GM21447 (cell line): ENCODE measurements at regions not wholly inside any gene's neighbourhood (a gene's known extent, or its start where the extent isn't known, plus 50 kb on each side); places are given as distances from the start of the nearest gene placed in this dataset.
"Not testable (repeated sequence)": the region's sequence is repeated elsewhere in the genome, so short reads cannot be mapped to it uniquely, and the experiment has no call there.

Source experiments
- ATAC-seq: cut with Tn5 transposase; IDR thresholded peaks from one replicate; pipeline ENCODE4 v1.9.1; 2021; ENCODE audit not compliant: unreplicated experiment

DNA sequence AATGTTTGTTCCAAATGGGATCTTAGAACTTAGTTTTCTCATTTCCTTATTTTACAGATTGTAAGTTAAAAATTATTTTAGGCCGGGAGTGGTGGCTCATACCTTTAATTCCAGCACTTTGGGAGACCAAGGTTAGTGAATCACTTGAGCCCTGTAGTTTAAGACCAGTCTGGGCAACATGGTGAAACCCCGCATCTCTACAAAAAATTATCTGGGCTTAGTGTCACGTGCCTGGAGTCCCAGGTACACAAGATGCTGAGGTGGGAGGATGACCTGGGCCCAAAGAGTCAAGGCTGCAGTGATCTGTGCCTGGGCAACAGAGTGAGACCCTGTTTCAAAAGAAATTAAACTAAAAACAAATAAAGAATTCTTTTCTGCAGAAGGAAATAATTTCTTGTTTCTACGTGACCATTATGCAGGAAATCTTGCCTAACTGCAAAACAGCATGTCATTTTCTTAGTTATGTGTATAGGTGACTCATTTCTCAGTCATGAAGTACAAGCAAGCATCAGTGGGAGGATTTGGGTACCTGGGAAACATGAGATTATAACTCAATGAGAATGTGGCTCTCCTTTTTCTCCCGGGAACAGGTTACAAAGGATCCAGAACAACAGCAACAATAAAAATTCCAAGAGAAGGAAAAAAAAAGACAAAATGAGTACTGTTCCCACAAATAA, 375.1 kb upstream of the ST8SIA4 start:
- ATAC-seq = no peak

DNA sequence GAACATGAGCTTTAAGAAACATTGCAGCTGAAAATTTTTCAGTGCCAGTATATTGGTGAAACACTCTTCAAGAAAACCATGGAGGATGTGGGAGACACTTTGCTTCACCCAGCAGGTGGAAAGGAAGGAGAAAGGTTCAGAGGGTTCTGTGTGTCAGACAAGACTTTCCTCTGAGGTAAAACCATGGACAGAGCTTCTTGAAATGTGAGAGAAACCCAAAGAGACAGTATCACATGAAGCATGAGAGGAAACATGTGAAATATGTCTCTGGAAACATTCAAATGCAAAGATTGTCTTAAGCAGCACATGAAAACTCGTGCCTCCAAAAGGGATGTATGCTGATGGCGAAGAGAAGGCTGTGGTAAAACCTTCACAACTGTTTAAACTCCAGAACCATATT, 368.9 kb upstream of the ST8SIA4 start:
- no peak for ATAC-seq

DNA sequence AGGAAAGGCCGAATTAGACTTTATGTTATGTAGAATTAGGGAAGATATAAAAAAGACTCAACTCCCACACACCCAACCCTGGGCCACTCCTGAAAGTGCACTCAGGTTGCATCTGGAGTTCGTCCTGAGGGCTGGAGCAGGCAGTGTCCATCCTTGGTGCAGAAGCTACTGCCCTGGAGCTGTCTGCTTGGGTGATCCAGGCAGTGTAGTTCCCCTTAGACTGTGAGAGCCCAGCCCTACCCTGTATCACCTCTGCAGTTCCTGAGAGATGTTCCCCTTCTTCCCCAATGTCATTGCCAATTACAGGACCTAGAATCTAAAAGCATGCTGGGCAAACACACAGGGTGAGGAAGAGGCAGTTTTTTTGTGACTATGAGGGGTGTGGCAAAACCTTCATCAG, 368.3 kb upstream of the ST8SIA4 start:
- ATAC-seq = no peak

DNA sequence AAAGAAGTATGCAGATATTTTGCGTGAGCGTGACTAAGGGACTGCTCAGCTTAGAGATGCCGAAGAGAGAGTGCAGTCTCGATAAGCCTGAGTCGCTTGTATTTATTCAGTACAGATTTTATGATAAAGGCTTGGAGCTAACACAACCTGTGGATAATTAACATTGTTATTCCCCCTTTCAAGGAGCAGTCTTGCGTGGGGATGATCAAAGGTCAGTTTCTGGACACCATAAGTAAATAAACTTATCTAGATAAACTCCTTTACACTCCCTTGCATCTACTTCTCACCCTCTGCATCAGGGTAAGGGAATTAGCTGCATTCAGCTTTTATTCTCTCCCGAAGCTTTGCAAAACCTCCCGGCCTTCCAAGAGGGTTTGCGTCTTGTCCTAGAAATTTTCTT, 357.8 kb upstream of the ST8SIA4 start:
- ATAC-seq = no peak

DNA sequence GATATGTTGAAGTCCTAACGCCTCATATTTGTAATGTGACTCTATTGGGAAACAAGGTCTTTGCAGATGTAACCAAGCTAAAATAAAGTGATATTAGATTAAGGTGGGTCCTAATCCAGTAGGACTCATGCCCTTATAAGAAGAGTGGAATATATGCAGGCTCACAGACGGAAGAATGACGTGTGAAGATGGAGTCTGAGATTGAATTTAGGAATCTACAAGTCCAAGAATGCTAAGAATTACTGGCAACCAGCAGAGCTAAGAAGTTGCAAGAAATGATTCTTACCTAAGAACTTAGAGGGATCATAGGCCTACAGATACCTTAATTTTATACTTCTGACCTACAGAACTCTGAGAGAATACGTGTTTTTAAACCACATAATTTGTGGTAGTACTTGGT, 350.0 kb upstream of the ST8SIA4 start:
- no peak for ATAC-seq

DNA sequence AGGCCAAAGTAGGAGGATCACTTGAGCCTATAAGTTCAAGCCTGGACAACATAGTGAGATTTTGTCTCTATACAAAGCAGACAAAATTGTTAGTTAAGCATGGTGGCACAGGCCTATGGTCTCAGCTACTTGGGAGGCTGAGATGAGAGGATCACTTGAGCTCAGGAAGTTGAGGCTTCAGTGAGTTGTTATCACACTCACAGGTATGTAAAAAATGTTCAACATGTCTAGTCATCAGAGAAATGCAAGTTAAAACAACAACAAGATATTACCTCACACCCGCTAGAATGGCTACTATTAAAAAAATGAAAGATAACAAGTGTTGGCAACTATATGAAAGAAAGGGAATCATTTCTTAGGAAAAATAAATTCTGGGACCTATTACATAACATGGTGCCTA, 341.5 kb upstream of the ST8SIA4 start:
- ATAC-seq = no peak

DNA sequence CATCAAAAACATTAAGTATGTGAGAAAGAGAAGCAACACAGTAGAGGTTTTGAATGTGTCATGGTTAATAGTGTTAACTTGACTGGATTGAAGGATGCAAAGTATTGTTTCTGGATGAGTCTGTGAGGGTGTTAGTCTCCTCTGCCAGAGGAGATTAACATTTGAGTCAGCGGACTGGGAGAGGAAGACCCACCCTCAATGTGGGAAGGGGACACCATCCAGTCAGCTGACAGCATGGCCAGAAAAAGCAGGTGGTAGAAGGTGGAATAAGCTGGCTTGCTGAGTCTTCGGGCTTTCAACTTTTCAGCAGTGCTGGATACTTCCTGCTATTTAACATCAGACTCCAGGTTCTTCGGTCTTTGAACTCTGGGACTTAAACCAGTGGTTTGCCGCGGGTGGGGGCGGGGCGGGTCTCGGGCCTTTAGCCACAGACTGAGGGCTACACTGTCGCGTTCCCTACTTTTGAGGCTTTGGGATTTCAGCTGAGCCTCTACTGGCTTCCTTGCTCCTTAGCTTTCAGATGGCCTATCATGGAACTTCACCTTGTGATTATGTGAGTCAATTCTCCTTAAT, 309.9 kb upstream of the ST8SIA4 start:
- ATAC-seq = no peak

DNA sequence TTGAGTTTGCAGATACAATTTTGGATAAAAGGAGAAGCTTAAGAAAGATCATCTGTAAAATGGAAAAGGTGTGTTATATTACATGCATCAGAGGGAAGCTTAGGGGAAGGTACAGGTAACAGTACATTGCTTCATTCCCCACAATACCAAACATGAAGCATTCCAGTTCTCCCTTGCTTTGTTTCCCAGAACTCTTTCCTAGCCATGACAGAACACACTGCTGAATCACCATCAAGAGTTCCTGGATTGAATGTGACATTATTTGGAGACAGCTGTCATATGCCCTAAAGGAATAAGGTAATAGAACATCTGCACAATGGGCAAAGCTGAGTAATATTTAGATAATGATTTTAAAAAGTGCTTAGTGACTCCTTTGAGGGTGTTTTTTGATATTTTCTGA, 303.5 kb upstream of the ST8SIA4 start:
- no peak for ATAC-seq

DNA sequence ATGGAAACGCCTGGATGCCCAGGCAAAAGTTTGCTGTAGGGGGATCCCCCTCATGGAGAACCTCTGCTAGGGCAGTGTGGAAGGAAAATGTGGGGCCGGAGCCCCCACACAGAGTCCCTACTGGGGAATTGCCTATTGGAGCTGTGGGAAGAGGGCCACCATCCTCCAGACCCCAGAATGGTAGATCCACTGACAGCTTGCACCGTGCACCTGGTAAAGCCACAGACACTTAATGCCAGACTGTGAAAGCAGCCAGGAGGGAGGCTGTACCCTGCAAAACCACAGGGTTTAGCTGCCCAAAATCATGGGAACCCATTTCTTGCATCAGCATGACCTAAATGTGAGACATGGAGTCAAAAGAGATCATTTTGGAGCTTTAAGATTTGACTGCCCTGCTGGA, 302.0 kb upstream of the ST8SIA4 start:
- ATAC-seq = not testable (repeated sequence)

DNA sequence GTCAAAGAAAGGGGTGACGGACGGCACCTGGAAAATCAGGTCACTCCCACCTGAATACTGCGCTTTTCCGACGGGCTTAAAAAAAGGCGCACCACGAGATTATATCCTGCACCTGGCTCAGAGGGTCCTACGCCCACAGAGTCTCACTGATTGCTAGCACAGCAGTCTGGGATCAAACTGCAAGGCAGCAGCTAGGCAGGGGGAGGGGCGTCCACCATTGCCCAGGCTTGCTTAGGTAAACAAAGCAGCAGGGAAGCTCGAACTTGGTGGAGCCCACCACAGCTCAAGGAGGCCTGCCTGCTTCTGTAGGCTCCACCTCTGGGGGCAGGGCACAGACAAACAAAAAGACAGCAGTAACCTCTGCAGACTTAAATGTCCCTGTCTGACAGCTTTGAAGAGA, 277.3 kb upstream of the ST8SIA4 start:
- ATAC-seq = not testable (repeated sequence)

DNA sequence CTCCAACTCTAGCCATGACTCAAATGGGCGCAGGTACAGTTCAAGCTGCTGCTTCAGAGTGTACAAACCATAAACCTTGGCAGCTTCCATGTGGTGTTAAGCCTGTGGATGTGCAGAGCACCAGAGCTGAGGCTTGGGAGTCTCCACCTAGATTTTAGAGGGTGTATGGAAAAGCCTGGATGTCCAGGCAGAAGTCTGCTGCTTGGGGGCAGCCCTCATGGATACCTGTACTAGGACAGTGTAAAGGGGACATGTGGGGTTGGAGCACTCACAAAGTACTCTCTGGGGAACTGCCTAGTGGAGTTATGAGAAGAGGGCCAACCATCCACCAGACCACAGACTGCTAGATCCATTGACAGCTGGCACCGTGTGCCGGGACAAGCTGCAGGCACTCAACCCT, 273.5 kb upstream of the ST8SIA4 start:
- ATAC-seq = no peak

DNA sequence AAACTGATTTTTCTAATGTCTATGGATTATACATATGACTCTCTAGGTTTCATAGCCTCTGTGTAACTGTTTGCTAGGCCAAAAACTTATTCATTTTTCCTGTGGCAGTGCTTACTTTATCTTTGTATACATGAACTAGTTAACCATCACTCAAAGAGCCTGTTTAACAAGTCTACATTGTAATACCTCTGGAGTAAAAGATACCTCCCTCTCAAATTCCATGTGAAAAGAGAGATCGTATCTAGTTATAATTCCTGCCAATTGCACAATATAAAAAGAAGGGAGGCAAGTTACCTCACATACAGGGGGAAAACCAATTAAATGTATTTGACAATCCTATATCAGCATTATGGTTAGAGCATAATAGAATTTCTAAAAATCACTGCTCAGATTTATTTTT, 271.9 kb upstream of the ST8SIA4 start:
- no peak for ATAC-seq

DNA sequence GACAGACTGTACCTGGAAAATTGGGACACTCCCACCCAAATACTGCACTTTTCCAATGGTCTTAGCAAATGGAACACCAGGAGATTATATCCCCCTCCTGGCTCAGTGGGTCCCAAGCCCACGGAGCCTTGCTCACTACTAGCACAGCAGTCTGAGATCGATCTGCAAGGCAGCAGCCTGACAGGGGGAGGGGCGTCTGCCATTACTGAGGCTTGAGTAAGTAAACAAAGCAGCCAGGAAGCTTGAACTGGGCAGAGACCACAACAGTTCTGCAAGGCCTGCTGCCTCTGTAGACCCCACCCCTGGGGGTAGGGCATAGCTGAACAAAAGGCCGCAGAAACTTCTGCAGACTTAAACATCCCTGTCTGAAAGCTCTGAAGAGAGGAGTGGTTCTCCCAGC, 260.0 kb upstream of the ST8SIA4 start:
- ATAC-seq = no peak

DNA sequence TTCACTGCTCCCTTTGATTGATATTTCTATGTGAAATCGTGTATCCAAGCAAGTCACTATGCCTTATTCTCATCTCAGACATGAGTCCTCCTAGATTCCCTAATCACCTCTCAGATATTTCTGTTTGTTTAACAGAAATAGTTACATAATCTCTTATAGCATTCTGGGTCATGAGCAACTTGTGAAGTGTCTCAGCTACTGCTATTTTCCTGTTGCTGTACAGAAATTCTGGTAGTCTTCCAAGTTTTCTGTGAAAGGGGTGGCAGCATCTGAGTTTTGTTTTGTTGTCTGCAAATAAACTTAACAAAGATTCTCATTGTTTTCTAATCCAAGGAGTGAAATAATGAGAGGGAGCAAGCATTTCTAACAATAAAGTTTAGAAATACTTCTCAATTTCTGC, 256.9 kb upstream of the ST8SIA4 start:
- no peak for ATAC-seq

DNA sequence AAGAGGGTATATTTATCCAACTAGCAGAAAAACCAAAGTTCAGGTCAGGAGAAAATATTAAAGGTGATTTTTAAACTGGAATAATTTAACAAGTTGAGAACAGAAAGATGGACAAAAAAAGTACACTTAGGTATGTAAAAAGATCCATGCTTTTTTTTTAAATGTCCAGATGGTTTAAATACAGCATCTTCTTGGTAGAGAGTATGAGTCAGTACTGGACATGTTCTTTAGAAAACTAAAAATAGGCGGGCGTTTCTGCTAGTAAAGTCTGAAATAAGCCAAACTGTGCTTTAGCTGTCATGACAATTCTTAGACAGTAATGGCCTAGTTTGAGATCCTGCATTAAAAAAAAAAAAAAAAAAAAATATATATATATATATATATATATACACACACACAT, 255.9 kb upstream of the ST8SIA4 start:
- ATAC-seq = no peak

DNA sequence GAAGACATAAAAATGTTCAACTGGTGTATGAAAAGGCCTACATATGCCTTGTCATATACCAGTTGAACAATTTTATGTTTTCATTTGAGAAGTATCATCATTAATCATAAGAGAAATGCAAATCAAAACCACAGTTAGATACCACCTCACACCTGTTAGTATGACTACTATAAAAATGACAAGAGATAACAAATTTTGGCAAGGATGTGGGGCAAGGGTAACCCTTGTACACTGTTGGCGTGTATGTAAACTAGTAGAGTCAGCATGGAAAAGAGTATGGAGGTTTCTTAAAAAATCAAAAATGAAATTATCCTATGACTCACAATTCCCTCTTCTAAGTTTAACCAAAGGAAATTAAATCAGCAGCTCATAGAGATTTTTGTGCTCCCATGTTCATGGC, 250.4 kb upstream of the ST8SIA4 start:
- ATAC-seq = no peak

DNA sequence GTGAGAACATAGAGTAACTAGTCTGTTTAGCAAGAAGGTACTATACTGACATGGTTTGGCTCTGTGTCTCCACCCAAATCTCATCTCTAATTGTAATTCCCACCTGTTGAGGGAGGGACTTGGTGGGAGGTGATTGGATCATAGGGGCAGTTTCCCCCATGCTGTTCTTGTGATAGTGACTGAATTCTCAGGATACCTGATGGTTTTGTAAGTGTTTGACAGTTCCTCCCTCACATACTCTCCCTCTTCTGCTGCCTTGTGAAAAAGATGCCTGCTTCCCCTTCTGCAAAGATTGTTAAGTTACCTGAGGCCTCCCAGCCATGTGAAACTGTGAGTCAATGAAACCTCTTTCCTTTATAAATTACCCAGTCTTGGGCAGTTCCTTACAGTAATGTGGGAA, 240.4 kb upstream of the ST8SIA4 start:
- ATAC-seq = no peak

DNA sequence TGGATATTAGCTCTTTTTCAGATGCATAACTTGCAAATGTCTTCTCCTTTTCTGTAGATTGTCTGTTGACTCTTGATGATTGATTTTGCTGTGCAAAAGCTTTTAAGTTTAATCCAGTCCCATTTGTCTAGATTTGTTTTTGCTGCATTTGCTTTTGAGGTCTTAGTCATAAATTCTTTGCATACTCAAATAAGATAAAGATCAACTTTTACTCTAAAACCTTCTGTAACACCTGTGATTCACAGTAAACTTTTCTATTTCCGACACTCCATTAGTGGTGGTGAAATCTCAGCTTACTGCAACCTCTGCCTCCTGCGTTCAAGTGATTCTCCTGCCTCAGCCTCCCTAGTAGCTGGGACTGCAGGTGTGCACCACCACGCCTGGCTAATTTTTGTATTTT, 239.0 kb upstream of the ST8SIA4 start:
- ATAC-seq = no peak

DNA sequence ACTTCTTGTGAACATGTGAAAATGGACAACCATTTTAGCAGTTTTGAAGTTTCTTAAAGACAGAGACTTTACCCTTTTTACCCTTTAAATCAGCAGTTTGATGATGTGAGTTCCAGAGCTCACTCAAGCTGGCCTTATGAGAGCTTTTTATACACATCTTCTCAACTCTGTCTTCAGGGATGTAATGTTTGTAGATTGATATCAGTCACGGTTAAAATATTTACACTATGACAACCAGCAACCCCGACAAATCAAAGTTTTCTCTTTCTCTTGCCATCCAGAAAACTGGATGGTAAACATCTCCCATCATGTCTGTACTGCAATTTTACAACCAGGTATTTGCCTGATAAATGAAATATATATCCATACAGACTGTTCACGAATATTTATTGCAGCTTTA, 233.4 kb upstream of the ST8SIA4 start:
- no peak for ATAC-seq

DNA sequence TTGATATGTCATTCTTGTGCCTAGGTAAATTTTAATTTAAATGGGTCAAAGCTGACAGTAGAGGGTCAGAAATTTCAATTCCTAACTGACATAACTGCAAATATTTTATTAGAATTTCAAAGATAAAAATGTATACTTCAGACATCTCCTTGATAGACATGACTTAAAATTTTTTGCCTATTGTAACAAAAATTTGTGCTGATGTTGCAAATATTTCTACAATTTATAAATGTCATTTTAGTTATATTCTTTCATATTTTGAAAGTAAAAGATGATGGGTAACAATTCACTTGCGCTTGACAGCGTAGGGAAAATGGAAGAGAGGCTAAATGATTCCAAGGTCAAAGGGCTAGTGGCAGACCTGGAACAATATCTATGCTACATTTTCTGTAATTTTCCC, 220.3 kb upstream of the ST8SIA4 start:
- ATAC-seq = no peak

DNA sequence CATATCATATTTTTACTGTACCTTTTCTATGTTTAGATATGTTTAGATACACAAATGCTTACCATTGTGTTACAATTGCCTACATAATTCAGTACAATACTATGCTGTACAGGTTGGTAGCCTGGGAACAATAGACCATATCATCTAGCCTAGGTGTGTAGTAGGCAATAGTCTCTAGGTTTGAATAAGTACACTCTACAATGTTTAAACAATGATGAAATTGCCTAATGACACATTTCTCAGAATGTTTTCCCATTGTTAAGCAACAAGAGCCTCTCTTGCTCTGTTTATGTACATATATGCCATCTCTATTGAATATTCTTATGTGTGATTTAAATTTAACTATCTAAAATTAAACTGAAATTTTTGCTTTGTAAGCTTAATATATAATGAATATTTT, 209.6 kb upstream of the ST8SIA4 start:
- ATAC-seq = no peak

DNA sequence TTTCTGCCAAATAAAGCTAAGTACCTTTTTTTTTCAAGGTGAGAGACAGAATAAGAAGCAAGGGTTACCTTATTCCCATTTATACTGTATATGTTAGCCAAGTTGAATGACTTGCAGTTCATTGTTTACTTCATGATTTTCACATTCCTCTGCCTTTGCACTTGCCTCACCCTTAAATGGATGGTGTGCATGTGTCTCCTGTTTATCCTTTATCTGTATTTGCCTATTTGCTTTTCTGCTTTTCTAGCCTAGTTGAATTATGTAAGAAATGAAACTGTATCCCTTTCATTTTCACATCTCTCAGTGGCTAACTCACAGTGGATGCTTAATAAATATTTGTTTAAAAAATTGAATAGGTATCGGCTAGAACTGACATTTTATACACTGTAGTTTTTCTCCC, 200.8 kb upstream of the ST8SIA4 start:
- no peak for ATAC-seq

DNA sequence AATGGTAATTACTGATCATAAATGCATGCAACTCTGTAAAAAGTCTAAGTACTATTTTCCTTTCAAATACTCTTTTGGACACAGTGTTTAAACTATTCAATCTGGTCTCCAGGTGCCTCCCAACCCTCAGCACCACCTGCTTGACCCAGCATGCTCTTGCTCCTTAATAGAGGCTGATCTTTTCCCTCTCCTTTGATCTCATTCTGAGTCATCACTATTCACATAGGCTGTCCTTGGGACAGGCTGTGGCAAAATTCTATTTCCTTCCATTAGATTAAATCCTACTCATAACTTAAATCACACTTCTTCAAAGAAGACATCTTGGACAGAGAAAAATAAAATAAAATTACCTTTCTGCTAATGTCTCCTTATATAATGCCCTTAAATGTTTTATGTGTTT, 199.4 kb upstream of the ST8SIA4 start:
- no peak for ATAC-seq
